ENCODE measurements at regions not wholly inside any gene's neighbourhood (a gene's known extent, or its start where the extent isn't known, plus 50 kb on each side); places are given as distances from the start of the nearest gene placed in this dataset.

GRCh38 chr2:111628221-111628620, 255.8 kb downstream of the ANAPC1 start:
- DNase-seq = no peak

- DNase-seq = no peak
These were observed 254.0 kb downstream of the ANAPC1 start for GRCh38 chr2:111629983-111630382.

GRCh38 chr2:111632661-111633060, 251.3 kb downstream of the ANAPC1 start:
- peak; percentile 48 to 61 for DNase-seq

GRCh38 chr2:111633189-111633588, 250.8 kb downstream of the ANAPC1 start:
- DNase-seq = peak in 1 of 2 donors; percentile 62

- no peak for DNase-seq
These were observed 250.3 kb downstream of the ANAPC1 start for GRCh38 chr2:111633643-111634042.

- DNase-seq = peak; percentile 51 to 81
These were observed 249.8 kb downstream of the ANAPC1 start for GRCh38 chr2:111634050-111634794.

GRCh38 chr2:111634995-111635538, 248.9 kb downstream of the ANAPC1 start:
- no peak for DNase-seq

GRCh38 chr2:111636905-111637304, 247.1 kb downstream of the ANAPC1 start:
- DNase-seq = no peak

- DNase-seq = no peak
These were observed 245.6 kb downstream of the ANAPC1 start for GRCh38 chr2:111638274-111638877.

GRCh38 chr2:111640480-111640879, 243.5 kb downstream of the ANAPC1 start:
- no peak for DNase-seq

GRCh38 chr2:111642586-111643327, 241.2 kb downstream of the ANAPC1 start:
- peak; percentile 47 to 70 for DNase-seq

GRCh38 chr2:111643759-111644158, 240.2 kb downstream of the ANAPC1 start:
- no peak for DNase-seq

- no peak for DNase-seq
These were observed 236.6 kb downstream of the ANAPC1 start for GRCh38 chr2:111647359-111647758.

GRCh38 chr2:111652038-111652437, 232.0 kb downstream of the ANAPC1 start:
- DNase-seq = no peak

GRCh38 chr2:111652681-111653080, 231.3 kb downstream of the ANAPC1 start:
- no peak for DNase-seq

GRCh38 chr2:111653103-111653624, 230.8 kb downstream of the ANAPC1 start:
- no peak for DNase-seq

- DNase-seq = no peak
These were observed 230.1 kb downstream of the ANAPC1 start for GRCh38 chr2:111653913-111654312.

GRCh38 chr2:111654829-111655228, 229.2 kb downstream of the ANAPC1 start:
- DNase-seq = no peak

- no peak for DNase-seq
These were observed 227.6 kb downstream of the ANAPC1 start for GRCh38 chr2:111656436-111656835.

GRCh38 chr2:111656894-111657293, 227.1 kb downstream of the ANAPC1 start:
- no peak for DNase-seq

- no peak for DNase-seq
These were observed 226.5 kb downstream of the ANAPC1 start for GRCh38 chr2:111657351-111657975.
